ENCODE measurements at regions not wholly inside any gene's neighbourhood (a gene's known extent, or its start where the extent isn't known, plus 50 kb on each side); places are given as distances from the start of the nearest gene placed in this dataset.
"Not testable (repeated sequence)": the region's sequence is repeated elsewhere in the genome, so short reads cannot be mapped to it uniquely, and the experiment has no call there.

GRCh38 chr4:171235521-171235920 is 577.7 kb upstream of the GALNTL6 start:
- TF ChIP-seq CTCF (conservative IDR thresholded peaks at IDR 0.05; ENCODE audit: low read depth, low read length): no peak
- no peak for DNase-seq (ENCODE audit: low read depth)
- no peak overlapping the region for H3K4me3 ChIP-seq (ENCODE audit: low read length)

- not testable (repeated sequence) for DNase-seq (ENCODE audit: low read depth); H3K4me3 ChIP-seq (ENCODE audit: low read length)
Measured at GRCh38 chr4:171229354-171229753, 583.9 kb upstream of the GALNTL6 start.

- no peak for TF ChIP-seq CTCF (conservative IDR thresholded peaks at IDR 0.05; ENCODE audit: low read depth, low read length)
- no peak for DNase-seq (ENCODE audit: low read depth)
- H3K4me3 ChIP-seq (ENCODE audit: low read length): no peak overlapping the region
Measured at GRCh38 chr4:171221181-171221580, 592.0 kb upstream of the GALNTL6 start.

- TF ChIP-seq CTCF (conservative IDR thresholded peaks at IDR 0.05; ENCODE audit: low read depth, low read length): no peak
- no peak for DNase-seq (ENCODE audit: low read depth)
- no peak overlapping the region for H3K4me3 ChIP-seq (ENCODE audit: low read length)
Measured at GRCh38 chr4:171203425-171203824, 609.8 kb upstream of the GALNTL6 start.

- DNase-seq (ENCODE audit: low read depth): no peak
- TF ChIP-seq CTCF (conservative IDR thresholded peaks at IDR 0.05; ENCODE audit: low read depth, low read length): no peak
- H3K4me3 ChIP-seq (ENCODE audit: low read length): no peak overlapping the region
Measured at GRCh38 chr4:171202908-171203307, 610.3 kb upstream of the GALNTL6 start.

- DNase-seq (ENCODE audit: low read depth): no peak
- TF ChIP-seq CTCF (conservative IDR thresholded peaks at IDR 0.05; ENCODE audit: low read depth, low read length): no peak
- no peak overlapping the region for H3K4me3 ChIP-seq (ENCODE audit: low read length)
Measured at GRCh38 chr4:171186700-171187099, 626.5 kb upstream of the GALNTL6 start.

GRCh38 chr4:171181090-171181489 is 632.1 kb upstream of the GALNTL6 start:
- H3K4me3 ChIP-seq (ENCODE audit: low read length): no peak overlapping the region
- TF ChIP-seq CTCF (conservative IDR thresholded peaks at IDR 0.05; ENCODE audit: low read depth, low read length): no peak
- DNase-seq (ENCODE audit: low read depth): no peak

- no peak for TF ChIP-seq CTCF (conservative IDR thresholded peaks at IDR 0.05; ENCODE audit: low read depth, low read length)
- DNase-seq (ENCODE audit: low read depth): no peak
- no peak overlapping the region for H3K4me3 ChIP-seq (ENCODE audit: low read length)
Measured at GRCh38 chr4:171170671-171171070, 642.5 kb upstream of the GALNTL6 start.

Measured in retinal pigment epithelial cell (primary cell).